ENCODE measurements at regions not wholly inside any gene's neighbourhood (a gene's known extent, or its start where the extent isn't known, plus 50 kb on each side); places are given as distances from the start of the nearest gene placed in this dataset.

DNA sequence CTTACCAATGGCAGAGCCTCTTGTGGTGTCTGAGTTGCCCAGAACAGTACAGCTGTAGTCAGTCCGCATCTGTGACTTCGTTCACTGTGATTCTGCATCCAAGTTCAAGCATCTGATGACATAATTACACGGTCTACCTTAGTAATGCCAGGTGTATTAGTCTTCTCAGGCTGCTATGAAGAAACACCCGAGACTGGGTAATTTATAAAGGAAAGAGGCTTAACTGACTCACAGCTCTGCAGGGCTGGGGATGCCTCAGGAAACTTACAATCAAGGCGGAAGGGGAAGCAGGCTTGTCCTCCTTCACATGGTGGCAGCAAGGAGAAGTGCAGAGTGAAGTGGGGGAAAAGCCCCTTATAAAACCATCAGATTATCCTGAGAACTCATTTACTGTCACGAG, 163.9 kb upstream of the SULF2 start:
- H3K4me1 ChIP-seq = peaks cover 0 to 14% (median 8%) of the 10 kb centered on the region in 4 donors
- TF ChIP-seq, protein P1, sequence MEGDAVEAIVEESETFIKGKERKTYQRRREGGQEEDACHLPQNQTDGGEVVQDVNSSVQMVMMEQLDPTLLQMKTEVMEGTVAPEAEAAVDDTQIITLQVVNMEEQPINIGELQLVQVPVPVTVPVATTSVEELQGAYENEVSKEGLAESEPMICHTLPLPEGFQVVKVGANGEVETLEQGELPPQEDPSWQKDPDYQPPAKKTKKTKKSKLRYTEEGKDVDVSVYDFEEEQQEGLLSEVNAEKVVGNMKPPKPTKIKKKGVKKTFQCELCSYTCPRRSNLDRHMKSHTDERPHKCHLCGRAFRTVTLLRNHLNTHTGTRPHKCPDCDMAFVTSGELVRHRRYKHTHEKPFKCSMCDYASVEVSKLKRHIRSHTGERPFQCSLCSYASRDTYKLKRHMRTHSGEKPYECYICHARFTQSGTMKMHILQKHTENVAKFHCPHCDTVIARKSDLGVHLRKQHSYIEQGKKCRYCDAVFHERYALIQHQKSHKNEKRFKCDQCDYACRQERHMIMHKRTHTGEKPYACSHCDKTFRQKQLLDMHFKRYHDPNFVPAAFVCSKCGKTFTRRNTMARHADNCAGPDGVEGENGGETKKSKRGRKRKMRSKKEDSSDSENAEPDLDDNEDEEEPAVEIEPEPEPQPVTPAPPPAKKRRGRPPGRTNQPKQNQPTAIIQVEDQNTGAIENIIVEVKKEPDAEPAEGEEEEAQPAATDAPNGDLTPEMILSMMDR (IDR thresholded peaks at IDR 0.05) = no peak
- TF ChIP-seq EP300 (IDR thresholded peaks at IDR 0.05) = no peak
- TF ChIP-seq POLR2A (IDR thresholded peaks at IDR 0.05; ENCODE audit: low read depth) = no peak
- no peak for TF ChIP-seq POLR2AphosphoS5 (IDR thresholded peaks at IDR 0.05)
- no peaks in the 10 kb centered on the region for H3K9me3 ChIP-seq
- intact Hi-C loops (cut with DNase I) = no loop called here
- H3K27me3 ChIP-seq = no peaks in the 10 kb centered on the region
- H3K4me3 ChIP-seq = no peak overlapping the region
- DNase-seq (ENCODE audit: extremely low spot score) = no peak
- WGBS = 84% methylated on average over 6 of the region's 6 CpGs
- H3K27ac ChIP-seq (replicated peaks in 1 of 4) = no peak overlapping the region
- H3K36me3 ChIP-seq = no peaks in the 10 kb centered on the region

DNA sequence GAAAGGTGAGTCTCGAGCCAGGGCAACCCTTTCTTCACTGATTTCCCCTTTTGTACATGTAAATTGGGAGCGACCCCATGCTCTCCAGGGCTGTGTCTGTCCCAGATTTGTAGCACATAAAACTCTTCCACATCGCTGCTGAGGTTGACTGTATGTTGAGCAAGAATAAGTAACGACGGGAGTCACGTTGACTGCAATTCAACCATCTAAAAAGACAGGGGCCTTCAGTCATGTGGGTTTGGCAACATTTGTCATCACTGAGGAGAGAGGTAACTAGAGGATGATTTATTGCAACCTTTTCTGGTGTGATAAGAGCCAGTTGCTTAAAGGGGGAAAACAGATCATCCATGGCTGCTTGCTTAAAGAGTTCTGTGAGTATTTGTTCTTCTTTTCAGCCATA, 159.4 kb upstream of the SULF2 start:
- DNase-seq (ENCODE audit: extremely low spot score) = no peak
- Histone ChIP-seq H3K27me3 (no peaks in the 10 kb centered on the region), H3K9me3 (no peaks in the 10 kb centered on the region), H3K4me1 (peaks cover 0 to under 1% (median 0%) of the 10 kb centered on the region in 4 donors), H3K27ac (replicated peaks in 1 of 4) (no peak overlapping the region), H3K36me3 (no peaks in the 10 kb centered on the region), H3K4me3 (no peak overlapping the region)
- TF ChIP-seq EP300 (IDR thresholded peaks at IDR 0.05) (no peak), POLR2A (IDR thresholded peaks at IDR 0.05; ENCODE audit: low read depth) (no peak), POLR2AphosphoS5 (IDR thresholded peaks at IDR 0.05) (no peak)
- TF ChIP-seq, protein P1 (IDR thresholded peaks at IDR 0.05) = no peak
- intact Hi-C loops (cut with DNase I) = no loop called here
- 84% methylated on average over 6 of the region's 6 CpGs for WGBS

DNA sequence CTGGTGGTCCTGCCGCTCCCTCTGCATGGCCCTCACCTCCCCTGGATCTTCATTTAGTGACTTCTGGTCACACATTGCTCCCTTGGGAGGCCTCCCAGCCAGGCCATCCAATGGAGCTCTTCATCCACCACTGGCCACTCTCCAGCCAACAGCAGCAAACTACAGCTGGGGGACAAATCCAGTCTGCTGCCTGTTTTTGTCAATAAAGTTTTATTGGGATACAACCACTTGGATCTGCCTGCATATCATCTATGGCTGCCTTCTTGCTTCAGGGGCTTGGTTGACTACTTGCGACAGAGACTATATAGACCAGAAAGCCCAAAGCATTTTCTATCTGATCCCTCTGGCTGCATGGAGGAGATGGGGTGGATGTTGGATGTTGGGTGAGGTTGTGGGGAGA, 156.6 kb upstream of the SULF2 start:
- Histone ChIP-seq H3K4me3 (no peak overlapping the region), H3K27ac (replicated peaks in 1 of 4) (no peak overlapping the region), H3K9me3 (no peaks in the 10 kb centered on the region), H3K36me3 (no peaks in the 10 kb centered on the region), H3K4me1 (no peaks in the 10 kb centered on the region), H3K27me3 (no peaks in the 10 kb centered on the region)
- DNase-seq (ENCODE audit: extremely low spot score) = no peak
- TF ChIP-seq POLR2A (IDR thresholded peaks at IDR 0.05; ENCODE audit: low read depth) = no peak
- no peak for TF ChIP-seq POLR2AphosphoS5 (IDR thresholded peaks at IDR 0.05)
- TF ChIP-seq EP300 (IDR thresholded peaks at IDR 0.05) = no peak
- TF ChIP-seq, protein P1 (IDR thresholded peaks at IDR 0.05) = no peak
- intact Hi-C loops (cut with DNase I) = no loop called here
- WGBS = 93% methylated on average over 2 of the region's 2 CpGs

DNA sequence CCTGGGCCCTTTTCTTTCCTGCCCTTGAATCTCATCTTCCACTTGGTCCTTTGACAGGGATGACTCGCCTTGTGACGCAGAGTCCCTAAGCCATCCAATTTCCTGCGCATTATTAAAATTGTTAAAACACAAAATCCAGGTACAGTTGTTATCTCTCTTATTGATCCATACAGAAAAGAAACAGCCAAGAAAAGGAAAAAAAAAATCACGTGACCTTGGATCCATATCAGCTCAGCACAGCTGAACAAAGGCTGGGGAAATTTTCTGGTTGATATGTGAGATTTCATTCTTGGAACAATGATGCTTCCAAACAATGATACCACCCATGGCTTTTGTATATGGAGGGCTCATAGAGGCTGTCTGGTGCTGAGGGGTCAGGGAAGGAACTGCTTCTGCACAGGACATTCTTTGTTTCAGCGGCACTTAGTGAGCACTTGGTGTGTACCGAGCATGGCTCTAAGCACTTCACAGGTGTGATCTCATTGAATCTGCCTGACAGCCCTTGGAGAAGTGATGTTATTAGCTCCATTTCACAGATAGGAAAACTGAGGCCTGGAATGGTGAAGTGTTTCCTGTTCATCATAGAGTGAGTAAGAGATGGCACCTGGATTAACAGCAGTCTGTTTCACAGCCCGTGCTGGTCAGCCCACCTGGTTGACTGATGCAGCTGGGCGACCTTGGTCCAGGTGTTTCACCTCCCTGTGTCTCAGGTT, 155.0 kb upstream of the SULF2 start:
- Histone ChIP-seq H3K36me3 (no peaks in the 10 kb centered on the region), H3K27ac (replicated peaks in 1 of 4) (no peak overlapping the region), H3K27me3 (no peaks in the 10 kb centered on the region), H3K4me1 (no peaks in the 10 kb centered on the region), H3K9me3 (no peaks in the 10 kb centered on the region), H3K4me3 (no peak overlapping the region)
- intact Hi-C loops (cut with DNase I) = no loop called here
- 91% methylated on average over 8 of the region's 8 CpGs for WGBS
- DNase-seq (ENCODE audit: extremely low spot score) = no peak
- TF ChIP-seq POLR2AphosphoS5 (IDR thresholded peaks at IDR 0.05) (no peak), EP300 (IDR thresholded peaks at IDR 0.05) (no peak), POLR2A (IDR thresholded peaks at IDR 0.05; ENCODE audit: low read depth) (no peak)
- TF ChIP-seq, protein P1 (IDR thresholded peaks at IDR 0.05) = no peak

DNA sequence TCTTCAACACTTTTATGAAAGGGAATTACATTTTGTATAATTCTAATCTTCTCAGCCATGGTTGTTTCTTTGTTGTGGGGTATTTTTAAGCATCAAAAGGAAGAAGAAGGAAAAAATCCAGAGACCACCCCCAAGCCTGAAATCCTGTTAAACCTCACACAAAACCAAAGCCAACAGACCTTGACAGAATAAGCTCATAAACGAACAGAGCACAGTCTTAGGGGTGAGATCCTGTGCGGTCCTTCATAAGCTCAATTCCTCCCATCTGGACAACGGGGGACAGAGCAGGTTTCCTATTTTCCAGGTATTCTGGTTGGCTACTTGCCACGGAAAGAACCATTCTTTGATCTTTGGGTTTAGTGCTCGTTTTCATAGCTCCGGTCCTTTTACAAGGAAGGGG, 151.3 kb upstream of the SULF2 start:
- intact Hi-C loops (cut with DNase I) = no loop called here
- WGBS = 73% methylated on average over 6 of the region's 6 CpGs
- H3K4me3 ChIP-seq = no peak overlapping the region
- no peaks in the 10 kb centered on the region for H3K27me3 ChIP-seq
- no peaks in the 10 kb centered on the region for H3K9me3 ChIP-seq
- no peak overlapping the region for H3K27ac ChIP-seq (replicated peaks in 1 of 4)
- DNase-seq (ENCODE audit: extremely low spot score) = no peak
- H3K4me1 ChIP-seq = no peaks in the 10 kb centered on the region
- no peaks in the 10 kb centered on the region for H3K36me3 ChIP-seq
- no peak for TF ChIP-seq POLR2A (IDR thresholded peaks at IDR 0.05; ENCODE audit: low read depth)
- no peak for TF ChIP-seq POLR2AphosphoS5 (IDR thresholded peaks at IDR 0.05)
- TF ChIP-seq, protein P1 (IDR thresholded peaks at IDR 0.05) = no peak
- no peak for TF ChIP-seq EP300 (IDR thresholded peaks at IDR 0.05)
